ENCODE measurements at regions not wholly inside any gene's neighbourhood (a gene's known extent, or its start where the extent isn't known, plus 50 kb on each side); places are given as distances from the start of the nearest gene placed in this dataset.

GRCh38 chr3:102529452-102529851 is 94.6 kb downstream of the ZPLD1 start:
- DNase-seq (ENCODE audit: low read depth in 2 of 2): no peak

- no peak for DNase-seq (ENCODE audit: low read depth in 2 of 2)
Observed at GRCh38 chr3:102530415-102531181, 95.8 kb downstream of the ZPLD1 start.

- no peak for DNase-seq (ENCODE audit: low read depth in 2 of 2)
Observed at GRCh38 chr3:102531686-102532085, 96.9 kb downstream of the ZPLD1 start.

GRCh38 chr3:102532901-102533300 is 98.1 kb downstream of the ZPLD1 start:
- DNase-seq (ENCODE audit: low read depth in 2 of 2): no peak

- no peak for DNase-seq (ENCODE audit: low read depth in 2 of 2)
Observed at GRCh38 chr3:102533784-102534183, 99.0 kb downstream of the ZPLD1 start.

GRCh38 chr3:102536456-102536855 is 101.6 kb downstream of the ZPLD1 start:
- DNase-seq (ENCODE audit: low read depth in 2 of 2): no peak

- DNase-seq (ENCODE audit: low read depth in 2 of 2): no peak
Observed at GRCh38 chr3:102537123-102537522, 102.3 kb downstream of the ZPLD1 start.

GRCh38 chr3:102544741-102545140 is 109.9 kb downstream of the ZPLD1 start:
- DNase-seq (ENCODE audit: low read depth in 2 of 2): no peak

GRCh38 chr3:102545276-102545675 is 110.5 kb downstream of the ZPLD1 start:
- DNase-seq (ENCODE audit: low read depth in 2 of 2): no peak

GRCh38 chr3:102553876-102554275 is 119.1 kb downstream of the ZPLD1 start:
- no peak for DNase-seq (ENCODE audit: low read depth in 2 of 2)

- DNase-seq (ENCODE audit: low read depth in 2 of 2): no peak
Observed at GRCh38 chr3:102570511-102570910, 135.7 kb downstream of the ZPLD1 start.

GRCh38 chr3:102571006-102571405 is 136.2 kb downstream of the ZPLD1 start:
- DNase-seq (ENCODE audit: low read depth in 2 of 2): no peak

GRCh38 chr3:102571720-102572384 is 137.0 kb downstream of the ZPLD1 start:
- DNase-seq (ENCODE audit: low read depth in 2 of 2): no peak

- DNase-seq (ENCODE audit: low read depth in 2 of 2): no peak
Observed at GRCh38 chr3:102573483-102574028, 138.7 kb downstream of the ZPLD1 start.

GRCh38 chr3:102574355-102574754 is 139.5 kb downstream of the ZPLD1 start:
- no peak for DNase-seq (ENCODE audit: low read depth in 2 of 2)

- no peak for DNase-seq (ENCODE audit: low read depth in 2 of 2)
Observed at GRCh38 chr3:102576651-102577050, 141.8 kb downstream of the ZPLD1 start.

- no peak for DNase-seq (ENCODE audit: low read depth in 2 of 2)
Observed at GRCh38 chr3:102577082-102577789, 142.4 kb downstream of the ZPLD1 start.

- no peak for DNase-seq (ENCODE audit: low read depth in 2 of 2)
Observed at GRCh38 chr3:102580760-102581159, 145.9 kb downstream of the ZPLD1 start.

- no peak for DNase-seq (ENCODE audit: low read depth in 2 of 2)
Observed at GRCh38 chr3:102586485-102586884, 151.7 kb downstream of the ZPLD1 start.

GRCh38 chr3:102593812-102594602 is 159.2 kb downstream of the ZPLD1 start:
- no peak for DNase-seq (ENCODE audit: low read depth in 2 of 2)

GRCh38 chr3:102595057-102595456 is 160.2 kb downstream of the ZPLD1 start:
- no peak for DNase-seq (ENCODE audit: low read depth in 2 of 2)

Measured in activated CD4-positive, alpha-beta T cell treated with anti-CD3 and anti-CD28 coated beads for 24 hours (primary cell).